DND-41 (cell line): ENCODE measurements at regions not wholly inside any gene's neighbourhood (a gene's known extent, or its start where the extent isn't known, plus 50 kb on each side); places are given as distances from the start of the nearest gene placed in this dataset.

Source experiments
- ATAC-seq: fragments of 200-7000 bp; cut with Tn5 transposase; 3 replicates; pipeline ENCODE4 v1.9.1; 2021; ENCODE audit warnings: low read depth; ENCODE audit not compliant: insufficient read depth
- DNase-seq: peaks from one replicate; pipeline ENCODE4 v3.0.0-alpha.2; 2020
- H2AFZ ChIP-seq: 2 replicates; pipeline ENCODE4 v1.6.0; 2012; ENCODE audit warnings: low read depth, low read length
- H3K27ac ChIP-seq: 2 replicates; pipeline ENCODE4 v1.5.1; 2012; ENCODE audit warnings: low read length, inconsistent platforms
- H3K27me3 ChIP-seq: fragments of 200-600 bp; sonication (generic); 2 replicates; pipeline ENCODE4 v1.6.0; 2012; ENCODE audit warnings: low read length, mild to moderate bottlenecking, inconsistent platforms; ENCODE audit not compliant: insufficient read depth, poor library complexity
- H3K36me3 ChIP-seq: 2 replicates; pipeline ENCODE4 v1.5.1; 2012; ENCODE audit warnings: low read length, inconsistent platforms; ENCODE audit not compliant: insufficient read depth
- H3K4me1 ChIP-seq: 2 replicates; pipeline ENCODE4 v1.5.1; 2012; ENCODE audit warnings: mild to moderate bottlenecking, low read length; ENCODE audit not compliant: insufficient read depth
- H3K4me2 ChIP-seq: 2 replicates; pipeline ENCODE4 v1.6.0; 2012; ENCODE audit warnings: mild to moderate bottlenecking, moderate library complexity, low read length, inconsistent platforms; ENCODE audit not compliant: insufficient read depth
- H3K4me3 ChIP-seq, 2 experiments: fragments of 200-600 bp in 1 of 2; shearing (Covaris generic) in 1 of 2; 2 replicates each; pipeline ENCODE4 v1.5.1; 2012 to 2016; ENCODE audit warnings: inconsistent platforms in 2 of 2, low read length in 2 of 2, mild to moderate bottlenecking in 2 of 2, low read depth in 1 of 2, moderate library complexity in 1 of 2
- H3K79me2 ChIP-seq: 2 replicates; pipeline ENCODE4 v1.6.0; 2012; ENCODE audit warnings: low read length, inconsistent platforms; ENCODE audit not compliant: insufficient read depth
- H3K9ac ChIP-seq: 2 replicates; pipeline ENCODE4 v1.6.0; 2012; ENCODE audit warnings: low read depth, mild to moderate bottlenecking, inconsistent platforms, low read length, moderate library complexity
- H3K9me3 ChIP-seq: 2 replicates; pipeline ENCODE4 v1.5.1; 2012; ENCODE audit warnings: low read length, moderate library complexity, mild to moderate bottlenecking, inconsistent platforms; ENCODE audit not compliant: insufficient read depth, severe bottlenecking
- H4K20me1 ChIP-seq: 2 replicates; pipeline ENCODE4 v1.6.0; 2012; ENCODE audit warnings: low read length; ENCODE audit not compliant: insufficient read depth
- EZH2 ChIP-seq: IDR thresholded peaks from 3 replicates; pipeline ENCODE4 v1.6.1; 2012; ENCODE audit warnings: borderline replicate concordance, low read depth, mild to moderate bottlenecking, moderate library complexity, low read length, inconsistent platforms; ENCODE audit not compliant: severe bottlenecking
- TF ChIP-seq, protein P1 (sequence below): IDR thresholded peaks from 2 replicates; pipeline ENCODE4 v1.5.1; 2012; ENCODE audit warnings: borderline replicate concordance, low read length, moderate library complexity, mild to moderate bottlenecking; ENCODE audit not compliant: poor library complexity, severe bottlenecking; ENCODE audit errors: extremely low read depth

DNA sequence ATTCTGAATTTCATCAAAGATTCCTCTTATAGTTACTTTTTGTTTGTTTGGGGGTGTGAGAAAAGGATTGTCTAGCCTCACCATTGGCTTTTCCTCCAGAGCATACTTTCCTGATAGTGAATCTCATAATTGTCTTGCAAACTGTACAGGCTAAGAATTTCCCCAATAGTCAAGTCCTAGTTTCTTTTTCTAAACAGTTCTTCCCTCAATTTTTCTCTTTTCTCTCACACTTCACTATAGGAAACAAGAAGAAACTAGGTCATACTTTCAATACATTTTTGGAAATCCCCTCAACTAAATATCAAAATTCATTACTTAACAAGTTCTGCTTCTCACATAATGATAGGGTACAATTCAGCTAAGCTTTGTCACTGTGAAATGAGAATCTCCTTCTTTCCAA, 241.9 kb downstream of the IL20RB start:
- no peak for TF ChIP-seq EZH2
- TF ChIP-seq, protein P1, sequence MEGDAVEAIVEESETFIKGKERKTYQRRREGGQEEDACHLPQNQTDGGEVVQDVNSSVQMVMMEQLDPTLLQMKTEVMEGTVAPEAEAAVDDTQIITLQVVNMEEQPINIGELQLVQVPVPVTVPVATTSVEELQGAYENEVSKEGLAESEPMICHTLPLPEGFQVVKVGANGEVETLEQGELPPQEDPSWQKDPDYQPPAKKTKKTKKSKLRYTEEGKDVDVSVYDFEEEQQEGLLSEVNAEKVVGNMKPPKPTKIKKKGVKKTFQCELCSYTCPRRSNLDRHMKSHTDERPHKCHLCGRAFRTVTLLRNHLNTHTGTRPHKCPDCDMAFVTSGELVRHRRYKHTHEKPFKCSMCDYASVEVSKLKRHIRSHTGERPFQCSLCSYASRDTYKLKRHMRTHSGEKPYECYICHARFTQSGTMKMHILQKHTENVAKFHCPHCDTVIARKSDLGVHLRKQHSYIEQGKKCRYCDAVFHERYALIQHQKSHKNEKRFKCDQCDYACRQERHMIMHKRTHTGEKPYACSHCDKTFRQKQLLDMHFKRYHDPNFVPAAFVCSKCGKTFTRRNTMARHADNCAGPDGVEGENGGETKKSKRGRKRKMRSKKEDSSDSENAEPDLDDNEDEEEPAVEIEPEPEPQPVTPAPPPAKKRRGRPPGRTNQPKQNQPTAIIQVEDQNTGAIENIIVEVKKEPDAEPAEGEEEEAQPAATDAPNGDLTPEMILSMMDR: no peak
- DNase-seq (no peak), ATAC-seq (no peak)
- Histone ChIP-seq H3K79me2 (no peaks in the 10 kb centered on the region), H3K27me3 (peaks cover 14% of the 10 kb centered on the region), H3K4me2 (no peak overlapping the region), H3K9me3 (no peaks in the 10 kb centered on the region), H3K36me3 (no peaks in the 10 kb centered on the region), H3K9ac (no peak overlapping the region), H3K4me1 (no peaks in the 10 kb centered on the region), H3K27ac (no peak overlapping the region), H2AFZ (no peak overlapping the region), H4K20me1 (no peaks in the 10 kb centered on the region), H3K4me3 (no peak overlapping the region)

DNA sequence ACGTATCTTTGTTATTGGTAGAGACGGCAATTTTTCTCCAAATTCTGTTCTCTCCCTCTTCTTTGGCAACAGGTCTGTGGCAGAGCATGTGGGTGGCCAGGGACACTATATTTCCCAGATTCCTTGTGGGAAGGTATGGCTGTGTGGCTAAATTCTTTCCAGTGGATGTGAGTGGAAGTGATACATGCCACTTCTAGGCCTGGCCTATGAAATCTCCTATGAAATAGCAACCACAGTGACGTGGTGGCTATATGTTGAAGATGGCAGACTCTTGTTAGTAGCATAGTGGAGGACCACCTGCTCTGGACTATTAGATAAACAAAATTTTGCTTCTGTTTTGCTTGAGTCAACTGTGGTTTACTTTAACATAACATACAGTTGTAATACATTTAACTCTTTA, 243.3 kb downstream of the IL20RB start:
- H3K79me2 ChIP-seq: no peaks in the 10 kb centered on the region
- no peak for DNase-seq
- no peak for ATAC-seq
- no peaks in the 10 kb centered on the region for H3K9me3 ChIP-seq
- TF ChIP-seq, protein P1: no peak
- TF ChIP-seq EZH2: no peak
- H3K4me2 ChIP-seq: no peak overlapping the region
- H3K4me1 ChIP-seq: no peaks in the 10 kb centered on the region
- no peak overlapping the region for H2AFZ ChIP-seq
- H3K9ac ChIP-seq: no peak overlapping the region
- peaks cover 19% of the 10 kb centered on the region for H3K27me3 ChIP-seq
- no peak overlapping the region for H3K4me3 ChIP-seq
- H3K36me3 ChIP-seq: no peaks in the 10 kb centered on the region
- no peaks in the 10 kb centered on the region for H4K20me1 ChIP-seq
- no peak overlapping the region for H3K27ac ChIP-seq

DNA sequence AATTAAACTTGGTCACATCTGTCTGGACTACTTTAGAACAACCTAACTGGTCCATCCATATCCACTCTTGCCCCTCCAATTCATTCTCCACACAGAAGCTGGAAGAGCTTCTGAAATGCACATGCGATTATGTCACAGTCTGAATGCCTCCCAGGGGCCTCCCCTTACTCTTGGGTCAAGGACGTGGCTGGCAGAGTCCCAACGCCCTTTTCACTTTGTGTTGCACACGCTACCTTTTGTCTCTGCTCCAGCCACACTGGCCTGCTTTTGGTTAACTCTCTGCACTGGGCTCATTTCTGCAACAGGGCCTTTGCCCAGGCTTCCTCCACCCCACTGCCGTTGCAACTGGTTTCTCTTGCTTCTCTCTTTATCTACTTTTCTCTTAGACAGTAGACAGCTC, 245.2 kb downstream of the IL20RB start:
- no peak for ATAC-seq
- Histone ChIP-seq H3K79me2 (no peaks in the 10 kb centered on the region), H3K27ac (no peak overlapping the region), H3K9ac (no peak overlapping the region), H3K4me2 (no peak overlapping the region), H3K27me3 (peaks cover 19% of the 10 kb centered on the region), H3K4me1 (no peaks in the 10 kb centered on the region), H3K9me3 (no peaks in the 10 kb centered on the region), H3K4me3 (no peak overlapping the region), H2AFZ (no peak overlapping the region), H3K36me3 (no peaks in the 10 kb centered on the region), H4K20me1 (no peaks in the 10 kb centered on the region)
- TF ChIP-seq, protein P1: no peak
- no peak for TF ChIP-seq EZH2
- no peak for DNase-seq

DNA sequence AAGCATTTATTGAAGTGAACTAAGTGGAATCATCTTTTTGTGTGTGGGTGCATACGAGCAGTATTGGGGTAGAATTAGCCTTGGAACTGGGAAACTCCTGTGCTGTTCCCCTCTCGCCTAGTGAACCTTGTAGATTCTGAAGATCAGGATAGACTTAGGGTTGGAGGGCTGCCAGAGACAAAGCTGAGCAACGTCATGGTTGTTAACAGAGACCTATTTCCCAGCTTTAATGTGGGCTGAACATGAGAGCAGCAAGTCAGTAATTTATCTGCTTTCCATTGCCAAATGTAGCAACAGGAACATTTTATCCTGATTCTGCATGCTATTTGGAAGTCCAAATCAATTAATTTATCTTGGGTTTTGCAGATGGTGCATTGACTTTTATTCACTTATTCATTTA, 246.6 kb downstream of the IL20RB start:
- Histone ChIP-seq H3K9ac (no peak overlapping the region), H3K79me2 (no peaks in the 10 kb centered on the region), H3K4me3 (no peak overlapping the region), H3K4me1 (no peaks in the 10 kb centered on the region), H3K27ac (no peak overlapping the region), H3K4me2 (no peak overlapping the region), H3K27me3 (peaks cover 19% of the 10 kb centered on the region), H2AFZ (no peak overlapping the region), H3K36me3 (no peaks in the 10 kb centered on the region), H4K20me1 (no peaks in the 10 kb centered on the region), H3K9me3 (no peaks in the 10 kb centered on the region)
- TF ChIP-seq EZH2: no peak
- TF ChIP-seq, protein P1: no peak
- DNase-seq (no peak), ATAC-seq (no peak)
